Middle frontal gyrus (tissue), 1 donor: ENCODE measurements at regions not wholly inside any gene's neighbourhood (a gene's known extent, or its start where the extent isn't known, plus 50 kb on each side); places are given as distances from the start of the nearest gene placed in this dataset.

ENCODE experiments used
- DNase-seq: peaks from one replicate; pipeline ENCODE4 v3.0.0-alpha.2; 2015; ENCODE audit warnings: low spot score; ENCODE audit errors: extremely low spot score

DNA sequence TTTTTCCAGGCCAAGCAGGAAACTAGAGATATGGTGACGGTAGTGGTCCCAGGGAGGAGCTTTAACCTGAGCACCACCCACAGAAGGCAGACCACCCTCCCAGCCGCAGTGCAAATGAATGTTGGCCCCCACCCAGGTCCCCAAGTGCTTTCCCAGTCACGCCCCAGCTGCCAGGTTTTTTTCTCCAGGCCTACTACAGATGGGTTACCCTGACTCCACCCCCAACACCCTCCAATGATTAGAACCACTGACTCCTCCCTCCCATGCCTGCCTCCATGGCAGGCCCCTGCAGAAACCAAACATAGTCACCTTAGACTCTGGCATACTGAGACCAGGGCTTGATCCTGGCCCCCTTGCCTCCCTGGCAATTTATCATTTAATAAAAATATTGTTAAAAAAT, 58.7 kb upstream of the CHST1 start:
- no peak for DNase-seq

DNA sequence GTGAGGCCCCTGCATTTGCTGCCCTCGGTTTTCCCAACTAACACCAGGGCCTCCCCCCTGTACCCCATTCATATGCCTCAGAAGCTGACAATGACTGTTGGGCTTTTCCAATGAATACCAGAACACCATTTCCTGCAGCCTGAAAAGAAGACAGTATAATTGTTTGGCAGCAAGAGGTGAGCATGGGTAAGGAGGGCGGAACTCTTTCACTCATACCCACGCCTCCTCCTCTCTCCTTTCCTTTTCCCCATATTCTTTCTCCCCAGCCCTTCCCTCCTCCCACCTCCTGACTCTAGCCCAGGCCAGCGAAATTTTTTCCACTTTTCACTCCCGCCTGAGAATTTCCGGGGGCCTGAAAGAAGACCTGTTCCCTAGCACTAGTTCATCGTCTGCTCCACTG, 58.0 kb upstream of the CHST1 start:
- DNase-seq = no peak

GRCh38 chr11:45722144-45722543, 56.7 kb upstream of the CHST1 start:
- no peak for DNase-seq

DNA sequence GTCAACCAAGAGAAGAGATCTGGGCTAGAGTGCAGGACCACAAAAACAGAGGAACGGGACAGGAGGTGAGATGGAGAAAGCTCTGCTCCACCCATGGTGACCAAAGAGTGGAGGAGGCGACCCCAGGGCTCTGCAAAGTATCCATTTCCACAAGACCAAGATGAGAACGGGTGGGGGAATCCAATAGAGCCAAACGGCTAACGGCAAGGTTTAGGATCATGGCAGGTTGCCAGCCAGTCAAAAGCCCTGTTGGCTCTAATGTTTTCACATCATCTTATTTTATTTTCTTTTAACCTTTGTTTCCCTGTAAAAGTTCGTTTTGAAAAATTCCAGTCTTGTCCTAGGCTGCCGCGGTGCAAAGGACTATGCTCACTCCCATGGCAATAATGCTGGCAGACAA, 52.1 kb upstream of the CHST1 start:
- DNase-seq = no peak

GRCh38 chr11:45715418-45715817, 50.0 kb upstream of the CHST1 start:
- no peak for DNase-seq
